Gastroesophageal sphincter (tissue), 3 donors: ENCODE measurements at regions not wholly inside any gene's neighbourhood (a gene's known extent, or its start where the extent isn't known, plus 50 kb on each side); places are given as distances from the start of the nearest gene placed in this dataset.

Source experiments
- POLR2A ChIP-seq, 2 donors: fragments of 450-650 bp; IDR thresholded peaks; one replicate each; pipeline ENCODE4 v1.6.1; 2017; ENCODE audit warnings: antibody characterized with exemption in 2 of 2, mild to moderate bottlenecking in 2 of 2, moderate library complexity in 1 of 2
- TF ChIP-seq, protein P1 (sequence below), 4 experiments: fragments of 200-600 bp in 2 of 4; fragments of 450-650 bp in 2 of 4; sonication (generic) in 1 of 4; IDR thresholded peaks; one replicate each; pipeline ENCODE4 v1.5.1; 2017 to 2019; ENCODE audit warnings: antibody characterized with exemption in 4 of 4, mild to moderate bottlenecking in 2 of 4, moderate library complexity in 2 of 4

DNA sequence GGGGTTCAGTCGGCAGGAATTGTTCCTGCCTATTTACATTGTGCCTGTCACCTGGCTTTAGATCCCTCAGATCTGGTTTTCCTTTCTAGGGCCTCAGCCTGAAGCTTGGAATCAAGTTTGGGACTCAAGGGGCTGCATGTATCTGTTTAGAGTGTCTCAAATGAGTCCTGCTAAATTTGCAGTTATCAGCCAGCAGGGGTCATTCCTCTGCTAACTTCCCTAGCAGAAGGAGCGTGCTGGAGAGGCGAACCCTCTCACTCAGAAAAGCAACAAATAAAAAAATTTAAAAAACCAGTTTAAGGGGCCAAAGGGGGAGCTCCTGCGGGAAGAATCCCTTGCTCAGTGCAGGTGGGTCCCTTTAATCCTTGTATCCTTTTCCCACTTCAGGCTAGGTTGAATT lies 1220.2 kb downstream of the JRKL start:
- no peak for TF ChIP-seq POLR2A (IDR thresholded peaks at IDR 0.05)
- TF ChIP-seq, protein P1, sequence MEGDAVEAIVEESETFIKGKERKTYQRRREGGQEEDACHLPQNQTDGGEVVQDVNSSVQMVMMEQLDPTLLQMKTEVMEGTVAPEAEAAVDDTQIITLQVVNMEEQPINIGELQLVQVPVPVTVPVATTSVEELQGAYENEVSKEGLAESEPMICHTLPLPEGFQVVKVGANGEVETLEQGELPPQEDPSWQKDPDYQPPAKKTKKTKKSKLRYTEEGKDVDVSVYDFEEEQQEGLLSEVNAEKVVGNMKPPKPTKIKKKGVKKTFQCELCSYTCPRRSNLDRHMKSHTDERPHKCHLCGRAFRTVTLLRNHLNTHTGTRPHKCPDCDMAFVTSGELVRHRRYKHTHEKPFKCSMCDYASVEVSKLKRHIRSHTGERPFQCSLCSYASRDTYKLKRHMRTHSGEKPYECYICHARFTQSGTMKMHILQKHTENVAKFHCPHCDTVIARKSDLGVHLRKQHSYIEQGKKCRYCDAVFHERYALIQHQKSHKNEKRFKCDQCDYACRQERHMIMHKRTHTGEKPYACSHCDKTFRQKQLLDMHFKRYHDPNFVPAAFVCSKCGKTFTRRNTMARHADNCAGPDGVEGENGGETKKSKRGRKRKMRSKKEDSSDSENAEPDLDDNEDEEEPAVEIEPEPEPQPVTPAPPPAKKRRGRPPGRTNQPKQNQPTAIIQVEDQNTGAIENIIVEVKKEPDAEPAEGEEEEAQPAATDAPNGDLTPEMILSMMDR (IDR thresholded peaks at IDR 0.05), result no peak
